Naive B cell (primary cell): ENCODE measurements at regions not wholly inside any gene's neighbourhood (a gene's known extent, or its start where the extent isn't known, plus 50 kb on each side); places are given as distances from the start of the nearest gene placed in this dataset.

ENCODE experiments used
- ATAC-seq, 2 donors: fragments of 150-1000 bp; cut with Tn5 transposase; 2 replicates each; pipeline ENCODE4 v1.10.0; 2021; ENCODE audit warnings: low read depth in 2 of 2, mild to moderate bottlenecking in 2 of 2, moderate library complexity in 2 of 2
- DNase-seq: peaks from one replicate; pipeline ENCODE4 v3.0.0; 2022
- H3K27ac Mint-ChIP-seq, 6 donors: one replicate each; pipeline ENCODE4 v1.8.0; 2020 to 2022; ENCODE audit warnings: mild to moderate bottlenecking in 6 of 6, mixed read lengths in 6 of 6, moderate library complexity in 5 of 6, inconsistent platforms in 2 of 6
- H3K27me3 Mint-ChIP-seq, 3 donors: one replicate each; pipeline ENCODE4 v1.8.0; 2021 to 2022; ENCODE audit warnings: mixed read lengths in 3 of 3, mild to moderate bottlenecking in 1 of 3
- H3K36me3 Mint-ChIP-seq, 2 donors: one replicate each; pipeline ENCODE4 v1.8.0; 2020 to 2022; ENCODE audit warnings: mixed read lengths in 2 of 2, inconsistent platforms in 1 of 2, mild to moderate bottlenecking in 1 of 2
- H3K4me1 Mint-ChIP-seq, 3 donors: one replicate each; pipeline ENCODE4 v1.8.0; 2020 to 2022; ENCODE audit warnings: mixed read lengths in 3 of 3, inconsistent platforms in 1 of 3, mild to moderate bottlenecking in 1 of 3, moderate library complexity in 1 of 3
- H3K4me3 Mint-ChIP-seq, 8 donors: one replicate each; pipeline ENCODE4 v1.8.0; 2020 to 2022; ENCODE audit warnings: mild to moderate bottlenecking in 8 of 8, mixed read lengths in 8 of 8, moderate library complexity in 8 of 8, inconsistent platforms in 2 of 8
- H3K9me3 Mint-ChIP-seq, 7 donors: one replicate each; pipeline ENCODE4 v1.8.0; 2020 to 2022; ENCODE audit warnings: mixed read lengths in 7 of 7, mild to moderate bottlenecking in 5 of 7, inconsistent platforms in 2 of 7, moderate library complexity in 1 of 7

GRCh38 chr4:81746773-81747172 is 275.1 kb upstream of the RASGEF1B start:
- Mint-ChIP-seq H3K4me3 (no peak overlapping the region), H3K27ac (no peak overlapping the region), H3K9me3 (peaks cover 0 to 5% (median 0%) of the 10 kb centered on the region in 7 donors), H3K27me3 (no peaks in the 10 kb centered on the region), H3K4me1 (peaks cover 4 to 21% (median 7%) of the 10 kb centered on the region in 3 donors), H3K36me3 (no peaks in the 10 kb centered on the region)
- no peak for ATAC-seq
- DNase-seq: no peak

- peaks cover 5 to 23% (median 7%) of the 10 kb centered on the region in 3 donors for H3K4me1 Mint-ChIP-seq
- peak overlapping the region in 1 of 8 donors; percentile 39 for H3K4me3 Mint-ChIP-seq
- H3K27ac Mint-ChIP-seq: no peak overlapping the region
- H3K27me3 Mint-ChIP-seq: no peaks in the 10 kb centered on the region
- H3K9me3 Mint-ChIP-seq: peaks cover 0 to 5% (median 0%) of the 10 kb centered on the region in 7 donors
- DNase-seq: no peak
- no peak for ATAC-seq
- no peaks in the 10 kb centered on the region for H3K36me3 Mint-ChIP-seq
Measured at GRCh38 chr4:81746071-81746470, 274.4 kb upstream of the RASGEF1B start.

- H3K27ac Mint-ChIP-seq: peak overlapping the region in 2 of 6 donors; percentile 32 to 51
- H3K27me3 Mint-ChIP-seq: no peaks in the 10 kb centered on the region
- ATAC-seq: no peak
- H3K9me3 Mint-ChIP-seq: peaks cover 0 to 5% (median 0%) of the 10 kb centered on the region in 7 donors
- no peak for DNase-seq
- H3K36me3 Mint-ChIP-seq: no peaks in the 10 kb centered on the region
- H3K4me3 Mint-ChIP-seq: no peak overlapping the region
- peaks cover 13 to 32% (median 15%) of the 10 kb centered on the region in 3 donors for H3K4me1 Mint-ChIP-seq
Measured at GRCh38 chr4:81745050-81745449, 273.3 kb upstream of the RASGEF1B start.

GRCh38 chr4:81743731-81744435 is 272.2 kb upstream of the RASGEF1B start:
- H3K9me3 Mint-ChIP-seq: peaks cover 0 to 5% (median 0%) of the 10 kb centered on the region in 7 donors
- H3K27ac Mint-ChIP-seq: peak overlapping the region in 1 of 6 donors; percentile 23
- H3K4me1 Mint-ChIP-seq: peaks cover 16 to 36% (median 25%) of the 10 kb centered on the region in 3 donors
- DNase-seq (no peak), ATAC-seq (no peak)
- no peaks in the 10 kb centered on the region for H3K36me3 Mint-ChIP-seq
- H3K27me3 Mint-ChIP-seq: no peaks in the 10 kb centered on the region
- no peak overlapping the region for H3K4me3 Mint-ChIP-seq

GRCh38 chr4:81740487-81740886 is 268.8 kb upstream of the RASGEF1B start:
- Mint-ChIP-seq H3K27me3 (no peaks in the 10 kb centered on the region), H3K4me3 (peak overlapping the region in 2 of 8 donors; percentile 12 to 35), H3K36me3 (no peaks in the 10 kb centered on the region), H3K9me3 (no peaks in the 10 kb centered on the region), H3K27ac (peak overlapping the region in 1 of 6 donors; percentile 35), H3K4me1 (peaks cover 13 to 21% (median 19%) of the 10 kb centered on the region in 3 donors)
- ATAC-seq (peak; percentile 35 to 64), DNase-seq (no peak)

GRCh38 chr4:81738891-81739290 is 267.2 kb upstream of the RASGEF1B start:
- Mint-ChIP-seq H3K4me1 (peaks cover 9 to 21% (median 14%) of the 10 kb centered on the region in 3 donors), H3K36me3 (no peaks in the 10 kb centered on the region), H3K4me3 (peak overlapping the region in 1 of 8 donors; percentile 9), H3K27ac (peak overlapping the region in 1 of 6 donors; percentile 22), H3K27me3 (no peaks in the 10 kb centered on the region), H3K9me3 (no peaks in the 10 kb centered on the region)
- no peak for ATAC-seq
- DNase-seq: no peak

- H3K27ac Mint-ChIP-seq: peak overlapping the region in 1 of 6 donors; percentile 9
- H3K4me1 Mint-ChIP-seq: peaks cover 9 to 21% (median 14%) of the 10 kb centered on the region in 3 donors
- H3K27me3 Mint-ChIP-seq: no peaks in the 10 kb centered on the region
- no peak for ATAC-seq
- H3K9me3 Mint-ChIP-seq: no peaks in the 10 kb centered on the region
- no peak for DNase-seq
- no peaks in the 10 kb centered on the region for H3K36me3 Mint-ChIP-seq
- no peak overlapping the region for H3K4me3 Mint-ChIP-seq
Measured at GRCh38 chr4:81737865-81738559, 266.3 kb upstream of the RASGEF1B start.

- Mint-ChIP-seq H3K36me3 (no peaks in the 10 kb centered on the region), H3K9me3 (no peaks in the 10 kb centered on the region), H3K27ac (no peak overlapping the region), H3K4me1 (peaks cover 9 to 21% (median 14%) of the 10 kb centered on the region in 3 donors), H3K4me3 (no peak overlapping the region), H3K27me3 (no peaks in the 10 kb centered on the region)
- ATAC-seq (no peak), DNase-seq (no peak)
Measured at GRCh38 chr4:81736324-81736723, 264.6 kb upstream of the RASGEF1B start.

GRCh38 chr4:81732980-81733379 is 261.3 kb upstream of the RASGEF1B start:
- H3K4me1 Mint-ChIP-seq: no peaks in the 10 kb centered on the region
- H3K36me3 Mint-ChIP-seq: no peaks in the 10 kb centered on the region
- H3K9me3 Mint-ChIP-seq: peaks cover 0 to 3% (median 0%) of the 10 kb centered on the region in 7 donors
- no peak overlapping the region for H3K4me3 Mint-ChIP-seq
- no peaks in the 10 kb centered on the region for H3K27me3 Mint-ChIP-seq
- ATAC-seq (no peak), DNase-seq (no peak)
- no peak overlapping the region for H3K27ac Mint-ChIP-seq

GRCh38 chr4:81724925-81725329 is 253.2 kb upstream of the RASGEF1B start:
- peak overlapping the region in 1 of 8 donors; percentile 16 for H3K4me3 Mint-ChIP-seq
- DNase-seq (peak; percentile 12), ATAC-seq (peak; percentile 85 to 86)
- peak overlapping the region in 4 of 6 donors; percentile 3 to 74 (median 9) for H3K27ac Mint-ChIP-seq
- no peaks in the 10 kb centered on the region for H3K27me3 Mint-ChIP-seq
- H3K4me1 Mint-ChIP-seq: peaks cover 6 to 18% (median 12%) of the 10 kb centered on the region in 3 donors
- peaks cover 0 to 1% (median 0%) of the 10 kb centered on the region in 7 donors for H3K9me3 Mint-ChIP-seq
- H3K36me3 Mint-ChIP-seq: no peaks in the 10 kb centered on the region

- DNase-seq (peak; percentile 17), ATAC-seq (peak in 1 of 2 donors; percentile 52)
- Mint-ChIP-seq H3K27ac (peak overlapping the region in 2 of 6 donors; percentile 59 to 64), H3K36me3 (no peaks in the 10 kb centered on the region), H3K27me3 (no peaks in the 10 kb centered on the region), H3K4me1 (peaks cover 6 to 18% (median 12%) of the 10 kb centered on the region in 3 donors), H3K9me3 (peaks cover 0 to 1% (median 0%) of the 10 kb centered on the region in 7 donors), H3K4me3 (no peak overlapping the region)
Measured at GRCh38 chr4:81723927-81724587, 252.3 kb upstream of the RASGEF1B start.

- peak overlapping the region in 2 of 6 donors; percentile 22 to 59 for H3K27ac Mint-ChIP-seq
- ATAC-seq (no peak), DNase-seq (no peak)
- H3K9me3 Mint-ChIP-seq: peaks cover 0 to under 1% (median 0%) of the 10 kb centered on the region in 7 donors
- no peaks in the 10 kb centered on the region for H3K36me3 Mint-ChIP-seq
- peaks cover 6 to 18% (median 12%) of the 10 kb centered on the region in 3 donors for H3K4me1 Mint-ChIP-seq
- H3K4me3 Mint-ChIP-seq: no peak overlapping the region
- no peaks in the 10 kb centered on the region for H3K27me3 Mint-ChIP-seq
Measured at GRCh38 chr4:81723019-81723884, 251.5 kb upstream of the RASGEF1B start.
